ENCODE measurements at regions not wholly inside any gene's neighbourhood (a gene's known extent, or its start where the extent isn't known, plus 50 kb on each side); places are given as distances from the start of the nearest gene placed in this dataset.
"Not testable (repeated sequence)": the region's sequence is repeated elsewhere in the genome, so short reads cannot be mapped to it uniquely, and the experiment has no call there.

DNA sequence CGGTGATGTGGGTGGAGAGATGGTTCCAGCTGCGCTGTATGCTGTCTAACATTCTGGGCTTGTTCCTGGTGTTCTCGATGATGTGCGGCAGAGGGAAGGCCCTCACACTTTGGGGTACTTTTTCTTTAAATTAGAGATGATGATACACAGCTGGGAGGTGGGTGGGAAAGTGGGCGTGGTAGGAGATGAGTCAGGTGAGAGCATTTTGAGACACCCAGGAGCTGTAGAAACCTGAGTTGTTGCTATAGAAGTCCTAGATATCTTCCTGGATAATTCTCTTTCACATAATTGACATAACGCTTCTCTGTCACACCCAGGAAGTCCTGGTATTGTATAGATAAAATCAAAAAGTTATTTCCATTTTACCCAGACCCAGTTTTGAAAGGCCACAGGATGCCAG is 103.8 kb upstream of the ALKAL2 start:
- no peak for DNase-seq

GRCh38 chr2:390959-391358 is 103.1 kb upstream of the ALKAL2 start:
- no peak for DNase-seq

- DNase-seq = not testable (repeated sequence)
These were observed 102.1 kb upstream of the ALKAL2 start for GRCh38 chr2:389985-390384.

GRCh38 chr2:388752-389151 is 100.9 kb upstream of the ALKAL2 start:
- not testable (repeated sequence) for DNase-seq

GRCh38 chr2:387980-388421 is 100.1 kb upstream of the ALKAL2 start:
- no peak for DNase-seq

DNA sequence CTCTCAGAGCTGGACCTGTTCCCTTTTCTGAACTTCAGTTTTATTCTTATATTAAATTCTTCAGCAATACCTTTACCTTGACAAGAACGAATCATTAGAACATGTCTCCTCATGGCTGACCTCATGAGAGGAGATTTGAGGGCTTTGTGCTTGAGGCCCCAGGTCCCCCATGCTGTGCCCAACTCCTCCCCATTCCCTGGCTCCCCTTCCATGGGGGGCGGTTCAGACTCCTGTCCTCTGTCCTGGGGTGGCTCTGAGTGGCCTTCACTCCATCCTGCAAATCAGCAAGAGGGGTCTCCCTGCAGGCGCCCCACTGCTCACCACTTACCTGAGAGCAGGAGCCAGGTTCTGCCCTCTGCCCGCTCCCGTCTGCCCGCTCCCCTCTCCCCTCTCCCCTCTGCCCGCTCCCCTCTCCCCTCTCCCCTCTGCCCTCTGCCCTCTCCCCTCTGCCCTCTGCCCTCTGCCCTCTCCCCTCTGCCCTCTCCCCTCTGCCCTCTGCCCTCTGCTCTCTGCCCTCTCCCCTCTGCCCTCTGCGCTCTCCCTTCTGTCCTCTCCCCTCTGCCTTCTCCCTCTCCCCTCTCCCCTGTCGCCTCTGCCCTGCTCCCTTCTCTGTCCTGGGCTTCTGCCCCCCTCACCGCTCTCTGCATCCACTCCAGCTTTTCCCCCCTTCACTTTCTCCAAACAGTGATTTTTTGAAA is 98.7 kb upstream of the ALKAL2 start:
- no peak for DNase-seq

- DNase-seq = no peak
These were observed 97.9 kb upstream of the ALKAL2 start for GRCh38 chr2:385785-386184.

- DNase-seq = no peak
These were observed 97.2 kb upstream of the ALKAL2 start for GRCh38 chr2:385061-385460.

DNA sequence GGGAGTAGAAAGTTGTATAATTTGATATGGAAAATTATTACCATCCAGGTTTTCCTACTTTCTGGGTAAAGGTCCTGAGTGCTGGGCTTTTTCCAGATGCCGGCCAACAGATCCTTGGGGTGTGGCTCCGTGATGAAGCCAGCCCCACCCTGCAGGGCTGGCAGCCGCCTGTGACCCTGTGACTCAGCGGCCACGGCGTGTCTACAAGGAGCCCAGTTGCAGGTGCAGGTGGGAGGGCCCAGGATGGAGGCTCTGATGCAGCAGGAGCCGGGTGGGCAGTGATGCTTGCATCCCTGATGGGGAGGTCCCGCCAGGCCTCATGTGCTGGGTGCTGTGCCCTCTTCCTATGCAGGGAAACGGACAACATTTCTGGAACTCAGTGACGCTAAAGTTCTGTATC is 96.0 kb upstream of the ALKAL2 start:
- DNase-seq = no peak

GRCh38 chr2:383178-383577 is 95.3 kb upstream of the ALKAL2 start:
- no peak for DNase-seq

- DNase-seq = no peak
These were observed 94.8 kb upstream of the ALKAL2 start for GRCh38 chr2:382728-383022.

GRCh38 chr2:381941-382727 is 94.2 kb upstream of the ALKAL2 start:
- DNase-seq = no peak

DNA sequence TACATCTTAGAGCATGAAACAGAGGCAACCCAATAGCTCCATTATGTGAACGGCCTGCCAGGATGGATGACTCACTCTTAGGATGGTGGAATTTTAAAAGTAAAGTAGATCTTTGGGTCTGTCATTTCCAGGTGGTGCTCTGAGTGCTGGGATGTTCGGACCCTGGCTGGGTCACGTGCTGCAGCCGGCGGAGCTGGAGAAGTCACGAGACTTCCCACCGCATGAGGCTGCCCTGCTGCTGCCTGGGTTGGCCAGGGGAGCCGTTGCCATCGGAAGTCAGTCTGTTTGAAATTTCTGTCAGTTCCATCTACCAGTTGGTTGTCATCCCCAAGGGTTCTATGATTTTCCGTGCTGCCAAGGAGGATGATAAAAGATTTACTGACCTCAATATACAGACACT is 93.3 kb upstream of the ALKAL2 start:
- no peak for DNase-seq

GRCh38 chr2:380772-381171 is 92.9 kb upstream of the ALKAL2 start:
- DNase-seq = no peak

DNA sequence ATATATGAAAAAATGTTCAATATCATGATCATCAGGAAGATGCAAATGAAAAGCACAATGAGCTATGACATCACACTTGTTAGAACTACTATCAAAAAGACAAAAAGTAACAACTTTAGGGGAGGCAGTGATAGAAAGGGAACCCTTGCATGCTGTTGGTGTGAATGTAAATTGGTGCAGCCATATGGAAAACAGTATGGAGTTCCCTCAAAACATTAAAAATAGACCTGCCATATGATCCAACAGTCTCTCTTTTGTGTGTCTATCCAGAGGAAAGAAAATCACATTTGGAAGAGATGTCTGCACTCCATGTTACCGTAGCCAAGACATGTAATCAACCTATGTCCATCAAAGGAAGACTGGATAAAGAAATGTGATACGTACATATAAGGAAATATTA is 92.3 kb upstream of the ALKAL2 start:
- no peak for DNase-seq

GRCh38 chr2:379778-380177 is 91.9 kb upstream of the ALKAL2 start:
- DNase-seq = no peak

DNA sequence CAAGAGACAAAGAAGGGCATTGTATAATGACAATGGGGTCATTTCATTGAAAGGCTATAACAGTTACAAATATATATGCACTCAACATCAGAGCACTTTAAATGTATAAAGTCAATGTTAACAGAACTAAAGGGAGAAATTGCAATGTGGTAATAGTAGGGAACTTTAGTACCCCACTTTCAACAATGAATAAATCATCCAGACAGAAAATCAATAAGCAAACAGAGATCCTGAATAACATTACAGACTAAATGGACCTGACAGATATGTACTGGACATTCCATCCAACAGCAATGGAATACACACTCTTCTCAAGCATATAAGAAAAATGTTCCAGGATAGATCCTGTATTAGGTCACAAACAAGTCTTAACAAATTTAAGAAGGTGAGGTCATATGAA is 90.5 kb upstream of the ALKAL2 start:
- DNase-seq = no peak

DNA sequence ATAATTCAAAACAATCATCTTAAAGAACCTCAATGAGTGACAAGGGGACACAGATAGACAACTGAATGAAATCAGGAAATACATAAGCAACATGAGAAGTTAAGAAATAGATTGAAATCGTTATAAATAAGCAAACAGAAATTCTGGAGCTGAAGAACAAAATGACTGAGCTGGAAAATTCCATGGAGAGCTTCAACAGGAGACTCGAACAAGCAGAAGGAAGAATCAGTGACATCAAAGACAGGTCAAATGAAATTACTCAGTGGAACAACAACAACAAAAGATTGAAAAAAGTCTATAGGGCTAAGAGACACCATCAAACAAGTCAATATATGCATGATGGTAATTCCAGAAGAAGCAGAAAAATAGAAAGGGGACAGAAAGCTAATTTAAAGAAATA is 89.5 kb upstream of the ALKAL2 start:
- no peak for DNase-seq

- DNase-seq = no peak
These were observed 88.0 kb upstream of the ALKAL2 start for GRCh38 chr2:375956-376307.

DNA sequence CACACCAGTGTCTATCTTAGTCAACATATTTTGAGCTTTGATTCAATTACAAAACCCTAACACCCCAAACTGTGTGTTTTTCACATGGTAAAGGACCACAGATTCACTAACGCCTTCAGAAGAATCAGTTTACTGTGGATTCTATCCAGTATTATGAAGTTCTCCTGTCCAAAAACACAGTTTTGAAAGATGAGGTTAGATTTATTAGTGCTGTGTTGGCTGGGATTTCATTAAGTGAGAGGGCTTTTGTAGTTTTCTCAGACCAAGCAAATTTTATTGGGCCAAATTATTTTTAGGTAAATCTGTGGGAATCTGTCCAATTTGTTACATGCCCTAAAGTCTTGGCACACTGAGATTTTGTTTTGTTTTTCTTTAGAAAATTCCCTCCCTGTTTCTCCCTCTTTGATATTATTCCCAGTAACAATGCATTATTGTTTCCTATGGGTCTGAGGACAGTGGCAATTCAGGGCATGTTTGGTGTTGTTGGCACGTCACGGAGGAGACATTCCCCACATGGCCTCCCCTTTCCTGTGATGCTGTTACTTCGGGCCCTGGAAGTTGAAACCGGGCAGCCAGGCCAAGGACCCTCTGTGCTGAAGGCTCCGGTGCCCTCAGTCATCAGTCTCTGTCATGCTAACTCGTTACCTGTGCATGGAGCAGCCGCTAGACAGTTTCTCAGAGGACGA is 87.5 kb upstream of the ALKAL2 start:
- DNase-seq = no peak

DNA sequence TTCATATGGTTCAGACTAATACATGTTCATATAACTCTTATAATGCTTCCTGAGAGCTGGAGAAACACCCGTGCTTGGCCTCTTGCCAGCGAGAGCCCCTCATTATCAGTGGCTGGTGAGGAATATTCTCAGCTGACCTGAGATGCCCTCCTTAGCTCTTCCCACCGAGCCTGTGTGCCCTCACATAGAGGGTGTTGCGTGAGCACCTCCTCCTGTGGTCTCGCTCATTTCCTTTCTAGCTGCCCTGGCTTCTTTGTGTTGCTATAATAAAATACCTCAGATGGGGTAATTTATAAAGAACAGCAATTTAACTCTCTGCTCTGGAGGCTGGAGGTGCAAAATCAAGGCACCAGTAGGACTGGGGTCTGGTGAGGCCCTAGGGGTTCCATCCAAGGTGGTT is 80.5 kb upstream of the ALKAL2 start:
- peak in 1 of 2 experiments; percentile 0 for DNase-seq

- no peak for DNase-seq
These were observed 79.4 kb upstream of the ALKAL2 start for GRCh38 chr2:367246-367645.

DNA sequence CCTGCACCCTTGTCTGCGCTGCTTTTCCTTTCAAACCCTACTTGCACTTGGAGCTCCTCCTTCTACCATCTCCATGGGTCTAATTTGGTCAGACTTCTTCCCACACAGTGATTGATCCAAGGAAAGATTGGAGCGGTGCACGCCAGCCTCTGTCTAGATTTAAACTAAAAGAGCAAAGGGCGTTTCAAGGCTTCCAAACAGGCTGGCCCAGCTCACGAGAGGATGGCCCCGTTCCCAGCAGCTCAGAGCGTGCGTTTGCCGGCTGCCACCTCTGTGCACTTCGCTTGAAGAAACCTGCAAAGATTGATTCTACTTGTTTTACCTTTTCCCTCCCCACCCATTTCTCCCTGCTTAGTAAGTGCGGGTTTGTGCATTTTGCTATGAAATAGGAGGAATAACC is 78.8 kb upstream of the ALKAL2 start:
- DNase-seq = no peak
